ENCODE measurements at regions not wholly inside any gene's neighbourhood (a gene's known extent, or its start where the extent isn't known, plus 50 kb on each side); places are given as distances from the start of the nearest gene placed in this dataset.

DNA sequence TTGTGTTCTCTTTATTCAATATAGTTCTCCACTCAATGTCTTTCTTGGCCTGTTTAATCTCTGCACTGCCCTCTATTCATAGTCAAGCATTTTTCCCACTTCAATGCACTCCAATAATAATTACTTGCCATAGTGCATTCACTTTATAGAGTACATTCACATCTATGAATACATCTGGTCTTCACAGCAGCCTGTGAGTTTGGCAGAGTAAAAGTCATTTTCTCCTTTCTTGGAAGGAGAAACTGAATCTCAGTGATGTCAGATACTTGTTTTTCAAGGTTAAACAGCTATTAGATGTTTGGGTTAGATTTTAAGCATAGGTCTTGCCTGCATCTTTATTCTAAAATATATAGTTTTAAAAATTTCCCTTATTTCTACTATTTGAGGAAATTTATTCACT, 373.2 kb downstream of the TRIB2 start:
- TF ChIP-seq AHR (CRISPR knock-in tag; IDR thresholded peaks at IDR 0.05) (no peak), ZNF17 (CRISPR knock-in tag; IDR thresholded peaks at IDR 0.05) (no peak), ZNF567 (CRISPR knock-in tag; IDR thresholded peaks at IDR 0.05; ENCODE audit: borderline replicate concordance) (no peak), ZNF792 (CRISPR knock-in tag; IDR thresholded peaks at IDR 0.05) (no peak), PHF8 (CRISPR knock-in tag; IDR thresholded peaks at IDR 0.05) (no peak), ELK4 (CRISPR knock-in tag; IDR thresholded peaks at IDR 0.05; ENCODE audit: borderline replicate concordance) (no peak), BATF2 (CRISPR knock-in tag; IDR thresholded peaks at IDR 0.05) (no peak), AFF4 (CRISPR knock-in tag; IDR thresholded peaks at IDR 0.05) (no peak), ELF4 (CRISPR knock-in tag; IDR thresholded peaks at IDR 0.05; ENCODE audit: borderline replicate concordance) (no peak), ZNF234 (CRISPR knock-in tag; conservative IDR thresholded peaks at IDR 0.05) (no peak), NCOA2 (CRISPR knock-in tag; IDR thresholded peaks at IDR 0.05) (no peak)
- TF ChIP-seq, protein P1, sequence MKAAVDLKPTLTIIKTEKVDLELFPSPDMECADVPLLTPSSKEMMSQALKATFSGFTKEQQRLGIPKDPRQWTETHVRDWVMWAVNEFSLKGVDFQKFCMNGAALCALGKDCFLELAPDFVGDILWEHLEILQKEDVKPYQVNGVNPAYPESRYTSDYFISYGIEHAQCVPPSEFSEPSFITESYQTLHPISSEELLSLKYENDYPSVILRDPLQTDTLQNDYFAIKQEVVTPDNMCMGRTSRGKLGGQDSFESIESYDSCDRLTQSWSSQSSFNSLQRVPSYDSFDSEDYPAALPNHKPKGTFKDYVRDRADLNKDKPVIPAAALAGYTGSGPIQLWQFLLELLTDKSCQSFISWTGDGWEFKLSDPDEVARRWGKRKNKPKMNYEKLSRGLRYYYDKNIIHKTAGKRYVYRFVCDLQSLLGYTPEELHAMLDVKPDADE (CRISPR knock-in tag; IDR thresholded peaks at IDR 0.05): no peak

Measured in HepG2 (cell line).